B cell (primary cell): ENCODE measurements at regions not wholly inside any gene's neighbourhood (a gene's known extent, or its start where the extent isn't known, plus 50 kb on each side); places are given as distances from the start of the nearest gene placed in this dataset.

Experiments used
- ATAC-seq: fragments of 200-7000 bp; cut with Tn5 transposase; one replicate; pipeline ENCODE4 v1.10.0; 2021; ENCODE audit warnings: low read depth, mild to moderate bottlenecking, moderate number of reproducible peaks, moderate library complexity
- CTCF ChIA-PET: fragments of 350-600 bp; sonication (Branson Sonifier 250); formaldehyde crosslinking; loops from one replicate; lab custom pipeline; 2021; ENCODE audit warnings: antibody characterized with exemption, inconsistent platforms; lab: Charles Lee
- POLR2A ChIA-PET: fragments of 350-600 bp; sonication (Branson Sonifier 250); formaldehyde crosslinking; loops from one replicate; lab custom pipeline; 2021; ENCODE audit warnings: antibody characterized with exemption; lab: Charles Lee
- DNase-seq: peaks from one replicate; pipeline ENCODE4 v3.0.0; 2013
- H2AFZ ChIP-seq: 2 replicates; pipeline ENCODE4 v1.6.1; 2012; ENCODE audit warnings: mild to moderate bottlenecking, low read depth, low read length; ENCODE audit not compliant: insufficient read depth, poor library complexity, severe bottlenecking
- H3K27ac ChIP-seq, 2 donors: 1 replicate in 1 of 2; 2 replicates in 1 of 2; pipeline ENCODE4 v1.5.1; 2012 to 2013; ENCODE audit warnings: low read length in 2 of 2, mild to moderate bottlenecking in 2 of 2, moderate library complexity in 1 of 2
- H3K27me3 ChIP-seq, 4 experiments: fragments of 200-600 bp in 1 of 4; sonication (generic) in 1 of 4; replicated peaks in 1 of 4; 1 replicate in 2 of 4; 2 replicates in 2 of 4; pipeline versions ENCODE4 v1.6.1 to v1.7.0; 2013 to 2016; ENCODE audit warnings: low read length in 3 of 4, mild to moderate bottlenecking in 2 of 4, mixed read lengths in 1 of 4, moderate library complexity in 1 of 4; ENCODE audit not compliant: insufficient read depth in 4 of 4, control insufficient read depth in 3 of 4; ENCODE audit errors: control extremely low read depth in 1 of 4
- H3K36me3 ChIP-seq, 2 experiments: replicated peaks in 1 of 2; 1 replicate in 1 of 2; 2 replicates in 1 of 2; pipeline versions ENCODE4 v1.6.1 to v1.7.1; 2013; ENCODE audit warnings: low read length in 1 of 2; ENCODE audit not compliant: insufficient read depth in 2 of 2, control insufficient read depth in 1 of 2; ENCODE audit errors: control extremely low read depth in 1 of 2, extremely low read depth in 1 of 2
- H3K4me1 ChIP-seq, 2 donors: fragments of 200-600 bp in 1 of 2; sonication (generic) in 1 of 2; 1 replicate in 1 of 2; 2 replicates in 1 of 2; pipeline versions ENCODE4 v1.5.1 to v1.6.1; 2013 to 2017; ENCODE audit warnings: low read length in 2 of 2; ENCODE audit not compliant: control insufficient read depth in 2 of 2, insufficient read depth in 2 of 2
- H3K4me2 ChIP-seq: replicated peaks from 2 replicates; pipeline ENCODE3; 2012; ENCODE audit warnings: mild to moderate bottlenecking, low read depth, low read length; ENCODE audit not compliant: poor library complexity, severe bottlenecking
- H3K4me3 ChIP-seq, 5 experiments: fragments of 200-600 bp in 1 of 5; sonication (generic) in 1 of 5; 1 replicate in 3 of 5; 2 replicates in 2 of 5; pipeline versions ENCODE4 v1.5.1 to v1.7.0; 2011 to 2016; ENCODE audit warnings: low read length in 4 of 5, mild to moderate bottlenecking in 4 of 5, low read depth in 2 of 5, control low read depth in 1 of 5, moderate library complexity in 1 of 5; ENCODE audit not compliant: insufficient read depth in 1 of 5; ENCODE audit errors: control extremely low read depth in 1 of 5, extremely low read depth in 1 of 5
- H3K79me2 ChIP-seq: fragments of 200-600 bp; sonication (generic); one replicate; pipeline ENCODE4 v1.6.0; 2016; ENCODE audit warnings: low read length; ENCODE audit not compliant: control insufficient read depth, insufficient read depth
- H3K9ac ChIP-seq: fragments of 200-600 bp; sonication (generic); 2 replicates; pipeline ENCODE4 v1.6.1; 2017; ENCODE audit warnings: mild to moderate bottlenecking, low read length, moderate library complexity
- H3K9me3 ChIP-seq, 3 donors: one replicate each; pipeline versions ENCODE4 v1.6.1 to v1.7.1; 2013; ENCODE audit warnings: low read length in 2 of 3; ENCODE audit not compliant: control insufficient read depth in 2 of 3, insufficient read depth in 1 of 3; ENCODE audit errors: control extremely low read depth in 1 of 3
- H4K20me1 ChIP-seq: 2 replicates; pipeline ENCODE4 v1.6.0; 2012; ENCODE audit warnings: mild to moderate bottlenecking, low read length; ENCODE audit not compliant: insufficient read depth, control insufficient read depth, poor library complexity, severe bottlenecking
- H3K27ac Mint-ChIP-seq: one replicate; pipeline ENCODE4 v1.8.0; 2021; ENCODE audit warnings: mixed read lengths
- H3K27me3 Mint-ChIP-seq: one replicate; pipeline ENCODE4 v1.8.0; 2021; ENCODE audit warnings: mixed read lengths
- H3K4me1 Mint-ChIP-seq: one replicate; pipeline ENCODE4 v1.8.0; 2021; ENCODE audit warnings: mixed read lengths
- H3K4me3 Mint-ChIP-seq: one replicate; pipeline ENCODE4 v1.8.0; 2021; ENCODE audit warnings: mixed read lengths
- H3K9me3 Mint-ChIP-seq: one replicate; pipeline ENCODE4 v1.8.0; 2022; ENCODE audit warnings: mixed read lengths; ENCODE audit not compliant: insufficient read depth
- CTCF ChIP-seq: fragments of 200-600 bp; IDR thresholded peaks from one replicate; pipeline ENCODE4 v1.8.0; 2022; ENCODE audit warnings: antibody characterized with exemption, mild to moderate bottlenecking
- EZH2 ChIP-seq: IDR thresholded peaks from 2 replicates; pipeline ENCODE4 v1.6.1; 2012; ENCODE audit warnings: borderline replicate concordance, low read depth, mild to moderate bottlenecking, moderate library complexity, low read length; ENCODE audit not compliant: insufficient read depth, poor library complexity, severe bottlenecking
- WGBS: methylation state at CpG from one replicate; pipeline ENCODE4 v1.1.5; 2013; ENCODE audit warnings: missing lambda C conversion rate; ENCODE audit not compliant: insufficient coverage; 5-methylcytosine and 5-hydroxymethylcytosine counted together
- intact Hi-C: fragments of 100-400 bp; cut with micrococcal nuclease; formaldehyde crosslinking; loops from one replicate; pipeline ENCODE4 v1.10.0; 2022

GRCh38 chr3:74434406-74434805 lies 180.1 kb downstream of the CNTN3 start:
- WGBS: 71% methylated on average over 1 of the region's 2 CpGs
- H2AFZ ChIP-seq: no peak overlapping the region

GRCh38 chr3:74426571-74426970 lies 187.9 kb downstream of the CNTN3 start:
- Histone ChIP-seq H3K36me3 (no peaks in the 10 kb centered on the region), H3K9ac (no peak overlapping the region), H3K27me3 (no peaks in the 10 kb centered on the region), H2AFZ (no peak overlapping the region), H3K4me3 (no peak overlapping the region), H3K79me2 (no peaks in the 10 kb centered on the region), H4K20me1 (no peaks in the 10 kb centered on the region), H3K4me2 (no peak overlapping the region), H3K4me1 (no peaks in the 10 kb centered on the region), H3K9me3 (no peaks in the 10 kb centered on the region), H3K27ac (no peak overlapping the region)
- Mint-ChIP-seq H3K27ac (no peak overlapping the region), H3K4me1 (no peaks in the 10 kb centered on the region), H3K4me3 (no peak overlapping the region), H3K9me3 (peaks cover 2% of the 10 kb centered on the region), H3K27me3 (no peaks in the 10 kb centered on the region)
- intact Hi-C loops: no loop called here
- ChIA-PET CTCF (no interaction called here), POLR2A (no interaction called here)
- ATAC-seq (no peak), DNase-seq (no peak)
- no CpG with 5 or more reads among the region's 2 CpGs for WGBS
- TF ChIP-seq EZH2: no peak
- TF ChIP-seq CTCF: no peak

More at GRCh38 chr3:74434406-74434805, 180.1 kb downstream of the CNTN3 start:
- Histone ChIP-seq H3K4me1 (no peaks in the 10 kb centered on the region), H3K27me3 (no peaks in the 10 kb centered on the region), H3K4me2 (no peak overlapping the region), H3K79me2 (no peaks in the 10 kb centered on the region), H3K9ac (no peak overlapping the region), H4K20me1 (no peaks in the 10 kb centered on the region), H3K36me3 (no peaks in the 10 kb centered on the region), H3K4me3 (no peak overlapping the region), H3K27ac (no peak overlapping the region), H3K9me3 (no peaks in the 10 kb centered on the region)
- POLR2A ChIA-PET: no interaction called here
- peaks cover 9% of the 10 kb centered on the region for H3K9me3 Mint-ChIP-seq
- no peaks in the 10 kb centered on the region for H3K4me1 Mint-ChIP-seq
- no peak overlapping the region for H3K27ac Mint-ChIP-seq
- no peaks in the 10 kb centered on the region for H3K27me3 Mint-ChIP-seq
- intact Hi-C loops: no loop called here
- ATAC-seq (no peak), DNase-seq (no peak)
- H3K4me3 Mint-ChIP-seq: no peak overlapping the region
- CTCF ChIA-PET: no interaction called here
- TF ChIP-seq EZH2 (no peak), CTCF (no peak)
